Esophagus muscularis mucosa (tissue), 4 donors: ENCODE measurements at regions not wholly inside any gene's neighbourhood (a gene's known extent, or its start where the extent isn't known, plus 50 kb on each side); places are given as distances from the start of the nearest gene placed in this dataset.

Experiments
- DNase-seq: peaks from one replicate; pipeline ENCODE4 v3.0.0-alpha.2; 2017; ENCODE audit errors: extremely low spot score
- H3K27ac ChIP-seq, 4 donors: fragments of 200-600 bp; sonication (generic); replicated peaks in 1 of 4; 1 replicate in 3 of 4; 2 replicates in 1 of 4; pipeline ENCODE4 v1.5.1; 2016 to 2019; ENCODE audit warnings: mild to moderate bottlenecking in 1 of 4
- H3K27me3 ChIP-seq, 4 donors: fragments of 200-600 bp; sonication (generic); one replicate each; pipeline versions ENCODE4 v1.5.1 to v1.6.0; 2016 to 2019
- H3K36me3 ChIP-seq, 4 donors: fragments of 200-600 bp; sonication (generic); one replicate each; pipeline ENCODE4 v1.5.1; 2016 to 2019
- H3K4me1 ChIP-seq, 4 donors: fragments of 200-600 bp; sonication (generic); one replicate each; pipeline ENCODE4 v1.5.1; 2016 to 2019
- H3K4me3 ChIP-seq, 4 donors: fragments of 200-600 bp; sonication (generic); 1 replicate in 2 of 4; 2 replicates in 2 of 4; pipeline ENCODE4 v1.5.1; 2016 to 2019; ENCODE audit warnings: mild to moderate bottlenecking in 4 of 4, moderate library complexity in 1 of 4
- H3K9me3 ChIP-seq, 4 donors: fragments of 200-600 bp; sonication (generic); 1 replicate in 3 of 4; 2 replicates in 1 of 4; pipeline ENCODE4 v1.5.1; 2016 to 2019
- EP300 ChIP-seq: sonication (generic); formaldehyde crosslinking; IDR thresholded peaks from one replicate; pipeline ENCODE4 v1.6.1; 2017; ENCODE audit warnings: antibody characterized with exemption
- POLR2A ChIP-seq: fragments of 450-650 bp; IDR thresholded peaks from one replicate; pipeline ENCODE4 v1.6.1; 2017; ENCODE audit warnings: antibody characterized with exemption, moderate library complexity, mild to moderate bottlenecking, low read depth
- POLR2AphosphoS5 ChIP-seq, 2 donors: sonication (generic); formaldehyde crosslinking; IDR thresholded peaks; one replicate each; pipeline ENCODE4 v1.6.1; 2017; ENCODE audit warnings: antibody characterized with exemption in 2 of 2
- WGBS: methylation state at CpG from one replicate; pipeline ENCODE4 v1.1.5; 2018; 5-methylcytosine and 5-hydroxymethylcytosine counted together
- intact Hi-C: fragments of 100-400 bp; cut with DNase I; formaldehyde crosslinking; loops from one replicate; pipeline ENCODE4 v1.15.1; 2023
- TF ChIP-seq, protein P1 (sequence below), 3 experiments: fragments of 200-600 bp in 2 of 3; fragments of 450-650 bp in 1 of 3; sonication (generic) in 2 of 3; IDR thresholded peaks; one replicate each; pipeline ENCODE4 v1.5.1; 2017 to 2019; ENCODE audit warnings: antibody characterized with exemption in 3 of 3, mild to moderate bottlenecking in 2 of 3, moderate library complexity in 1 of 3

DNA sequence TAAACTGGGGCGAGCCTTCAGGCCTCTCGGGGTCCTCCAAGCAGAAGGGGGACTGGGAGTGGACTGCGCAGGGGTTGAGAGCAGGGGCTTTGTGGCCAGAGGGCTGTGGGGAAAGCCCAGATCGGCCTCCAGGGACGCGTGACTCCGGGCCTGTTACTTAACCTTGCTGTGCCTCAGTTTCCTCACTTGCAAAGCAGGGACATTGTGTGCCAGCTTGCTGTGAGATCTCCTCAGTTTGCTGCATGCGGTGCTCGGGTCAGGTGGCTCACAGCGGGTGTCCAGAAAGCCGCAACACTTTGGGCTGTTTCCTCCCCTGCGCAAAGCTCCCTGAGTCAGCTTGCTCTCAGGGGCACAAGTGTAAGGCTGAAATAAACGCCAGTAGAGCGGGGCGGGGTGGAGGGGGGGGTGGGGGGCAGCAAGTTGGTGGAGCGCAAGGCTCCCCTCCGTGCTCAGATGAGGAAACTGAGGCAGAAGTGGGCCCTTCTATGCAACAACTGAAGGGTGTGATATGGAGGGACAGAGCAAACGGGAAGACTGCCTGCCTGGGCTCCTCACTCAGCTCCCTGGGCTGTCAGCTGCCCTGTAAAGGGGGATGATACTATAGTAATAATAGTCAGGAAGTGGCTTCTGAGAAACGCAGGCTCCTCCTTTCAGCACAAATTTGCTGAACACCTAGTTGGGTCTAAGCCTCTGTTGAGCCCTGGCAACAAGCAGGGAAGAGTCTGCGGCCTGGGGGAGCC lies 101.0 kb downstream of the HMX1 start:
- intact Hi-C loops: no loop called here
- Histone ChIP-seq H3K27me3 (peaks cover 0 to 33% (median 0%) of the 10 kb centered on the region in 4 donors), H3K36me3 (no peaks in the 10 kb centered on the region), H3K27ac (no peak overlapping the region), H3K9me3 (no peaks in the 10 kb centered on the region), H3K4me1 (no peaks in the 10 kb centered on the region), H3K4me3 (no peak overlapping the region)
- WGBS: 74% methylated on average over 16 of the region's 20 CpGs
- DNase-seq: no peak
- TF ChIP-seq POLR2A (no peak), EP300 (no peak), POLR2AphosphoS5 (IDR thresholded peaks at IDR 0.05) (no peak)
- TF ChIP-seq, protein P1, sequence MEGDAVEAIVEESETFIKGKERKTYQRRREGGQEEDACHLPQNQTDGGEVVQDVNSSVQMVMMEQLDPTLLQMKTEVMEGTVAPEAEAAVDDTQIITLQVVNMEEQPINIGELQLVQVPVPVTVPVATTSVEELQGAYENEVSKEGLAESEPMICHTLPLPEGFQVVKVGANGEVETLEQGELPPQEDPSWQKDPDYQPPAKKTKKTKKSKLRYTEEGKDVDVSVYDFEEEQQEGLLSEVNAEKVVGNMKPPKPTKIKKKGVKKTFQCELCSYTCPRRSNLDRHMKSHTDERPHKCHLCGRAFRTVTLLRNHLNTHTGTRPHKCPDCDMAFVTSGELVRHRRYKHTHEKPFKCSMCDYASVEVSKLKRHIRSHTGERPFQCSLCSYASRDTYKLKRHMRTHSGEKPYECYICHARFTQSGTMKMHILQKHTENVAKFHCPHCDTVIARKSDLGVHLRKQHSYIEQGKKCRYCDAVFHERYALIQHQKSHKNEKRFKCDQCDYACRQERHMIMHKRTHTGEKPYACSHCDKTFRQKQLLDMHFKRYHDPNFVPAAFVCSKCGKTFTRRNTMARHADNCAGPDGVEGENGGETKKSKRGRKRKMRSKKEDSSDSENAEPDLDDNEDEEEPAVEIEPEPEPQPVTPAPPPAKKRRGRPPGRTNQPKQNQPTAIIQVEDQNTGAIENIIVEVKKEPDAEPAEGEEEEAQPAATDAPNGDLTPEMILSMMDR (IDR thresholded peaks at IDR 0.05): no peak

DNA sequence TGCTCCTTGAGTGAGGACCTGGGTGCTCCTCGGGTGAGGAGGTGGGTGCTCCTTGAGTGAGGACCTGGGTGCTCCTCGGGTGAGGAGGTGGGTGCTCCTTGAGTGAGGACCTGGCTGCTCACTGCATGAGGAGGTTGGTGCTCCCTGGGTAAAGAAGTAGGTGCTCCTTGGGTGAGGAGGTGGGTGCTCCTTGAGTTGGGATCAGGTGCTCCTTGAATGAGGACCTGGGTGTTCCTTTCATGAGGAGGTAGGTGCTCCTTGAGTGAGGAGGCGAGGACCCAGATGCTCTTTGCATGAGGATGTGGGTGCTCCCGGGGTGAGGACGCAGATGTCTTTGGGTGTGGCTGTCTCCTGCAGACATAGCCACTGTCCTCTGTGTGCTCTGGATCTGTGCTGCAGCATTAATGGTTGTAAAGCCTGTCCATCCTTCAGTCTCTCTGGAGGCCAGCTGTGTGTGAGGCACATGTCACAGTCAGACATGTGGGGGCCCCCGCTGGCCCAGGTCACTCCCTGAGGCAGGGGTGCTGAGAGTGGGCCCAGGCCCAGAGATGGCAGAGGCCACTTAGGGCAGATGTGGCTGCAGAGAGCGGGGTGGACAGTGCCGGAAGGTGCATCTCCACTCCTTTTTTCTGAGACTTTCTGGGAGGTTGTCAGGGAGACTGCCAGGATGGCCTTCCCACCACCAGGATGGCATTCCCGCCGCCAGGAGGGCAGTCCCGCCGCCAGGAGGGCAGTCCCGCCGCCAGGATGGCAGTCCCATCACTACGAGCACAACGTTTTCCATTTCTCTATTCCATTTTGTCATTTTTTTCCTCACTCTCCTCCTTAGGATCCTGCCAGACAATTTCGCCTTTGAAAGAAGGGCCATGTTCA lies 101.8 kb downstream of the HMX1 start:
- no peak for TF ChIP-seq EP300
- no peak for TF ChIP-seq POLR2A
- TF ChIP-seq, protein P1 (IDR thresholded peaks at IDR 0.05): no peak
- no peak for TF ChIP-seq POLR2AphosphoS5 (IDR thresholded peaks at IDR 0.05)
- no peaks in the 10 kb centered on the region for H3K36me3 ChIP-seq
- intact Hi-C loops: no loop called here
- no peaks in the 10 kb centered on the region for H3K4me1 ChIP-seq
- no peak for DNase-seq
- H3K9me3 ChIP-seq: no peaks in the 10 kb centered on the region
- no peak overlapping the region for H3K4me3 ChIP-seq
- peaks cover 0 to 39% (median 0%) of the 10 kb centered on the region in 4 donors for H3K27me3 ChIP-seq
- WGBS: 92% methylated on average over 15 of the region's 17 CpGs
- H3K27ac ChIP-seq: no peak overlapping the region

DNA sequence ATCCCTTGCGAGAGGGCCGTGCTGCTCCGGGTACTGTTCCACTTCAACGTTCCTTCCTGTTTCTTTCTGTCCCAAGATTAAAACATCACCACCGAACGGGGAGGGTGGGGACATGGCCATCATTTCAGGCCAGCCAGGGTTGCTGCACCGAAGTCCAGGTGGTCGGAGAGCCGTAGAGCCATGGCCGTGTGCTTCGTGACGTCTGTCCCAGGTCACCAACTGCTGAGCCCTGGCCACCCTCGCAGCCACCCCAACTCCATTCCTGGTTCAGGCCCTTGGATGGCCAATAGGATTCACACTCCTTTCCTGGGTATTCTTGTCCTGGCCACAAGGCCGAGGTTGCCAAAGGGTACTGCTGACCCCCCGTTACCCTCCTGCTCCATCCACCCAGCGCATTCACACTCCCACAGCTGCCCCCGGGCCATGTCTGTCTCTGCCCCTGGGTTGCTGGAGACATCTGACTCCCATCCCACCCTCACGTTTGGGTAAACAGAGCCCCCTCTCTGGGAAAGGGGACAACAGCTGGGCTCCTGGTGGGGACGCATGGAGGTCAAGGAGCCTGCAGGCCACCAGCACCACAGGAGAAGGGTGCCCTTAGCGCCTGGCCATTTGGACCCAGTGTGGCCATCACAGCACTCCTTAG lies 103.2 kb downstream of the HMX1 start:
- Histone ChIP-seq H3K27me3 (peaks cover 0 to 39% (median 0%) of the 10 kb centered on the region in 4 donors), H3K4me3 (no peak overlapping the region), H3K9me3 (no peaks in the 10 kb centered on the region), H3K36me3 (no peaks in the 10 kb centered on the region), H3K4me1 (no peaks in the 10 kb centered on the region), H3K27ac (no peak overlapping the region)
- 90% methylated on average over 17 of the region's 20 CpGs for WGBS
- no peak for DNase-seq
- TF ChIP-seq POLR2A (no peak), EP300 (no peak), POLR2AphosphoS5 (IDR thresholded peaks at IDR 0.05) (no peak)
- TF ChIP-seq, protein P1 (IDR thresholded peaks at IDR 0.05): no peak
- intact Hi-C loops: no loop called here

DNA sequence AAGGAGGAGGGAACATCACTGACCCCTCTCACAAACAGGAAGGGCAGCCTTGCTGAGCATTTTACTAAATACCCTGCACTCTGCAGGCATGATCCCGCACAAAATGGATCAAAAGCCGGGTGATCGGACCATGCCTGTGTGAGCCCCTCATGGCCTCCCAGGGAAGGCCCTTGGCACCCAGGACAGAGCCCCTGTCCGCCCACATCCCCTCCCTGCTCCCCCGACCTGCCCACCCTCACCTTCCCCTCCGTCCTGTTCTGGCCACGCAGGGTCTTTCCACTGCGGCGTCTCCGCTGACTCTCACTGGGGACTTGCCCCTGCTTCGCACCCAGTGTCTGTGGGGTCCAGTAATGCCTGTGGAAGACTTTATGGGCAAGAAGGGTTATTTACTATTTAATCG lies 105.0 kb downstream of the HMX1 start:
- DNase-seq: no peak
- TF ChIP-seq EP300 (no peak), POLR2AphosphoS5 (IDR thresholded peaks at IDR 0.05) (no peak), POLR2A (no peak)
- TF ChIP-seq, protein P1 (IDR thresholded peaks at IDR 0.05): no peak
- Histone ChIP-seq H3K9me3 (no peaks in the 10 kb centered on the region), H3K36me3 (no peaks in the 10 kb centered on the region), H3K27ac (no peak overlapping the region), H3K4me3 (no peak overlapping the region), H3K27me3 (peaks cover 0 to 44% (median 0%) of the 10 kb centered on the region in 4 donors), H3K4me1 (peaks cover 0 to 10% (median 4%) of the 10 kb centered on the region in 4 donors)
- WGBS: 83% methylated on average over 11 of the region's 12 CpGs
- intact Hi-C loops: no loop called here
